ENCODE measurements at regions not wholly inside any gene's neighbourhood (a gene's known extent, or its start where the extent isn't known, plus 50 kb on each side); places are given as distances from the start of the nearest gene placed in this dataset.
"Not testable (repeated sequence)": the region's sequence is repeated elsewhere in the genome, so short reads cannot be mapped to it uniquely, and the experiment has no call there.

DNA sequence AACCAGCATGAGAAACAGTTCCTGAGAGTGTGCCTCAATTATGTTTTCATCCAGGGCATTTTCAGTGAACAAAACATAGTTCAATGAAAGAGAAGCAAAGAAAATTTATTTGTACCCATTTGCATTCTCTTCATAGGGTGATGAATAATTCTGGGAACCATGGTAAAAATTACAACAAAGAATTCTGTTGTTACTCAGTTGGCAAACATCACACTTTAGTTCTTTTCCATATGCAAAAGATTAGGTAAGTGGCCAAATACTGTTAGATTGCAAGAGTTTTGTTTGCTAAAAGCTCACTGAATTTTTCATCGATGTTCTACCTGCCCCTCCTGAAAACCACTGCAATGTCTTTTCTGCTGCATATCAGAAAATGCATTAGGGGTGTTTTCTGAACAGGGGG, 132.4 kb upstream of the RGS6 start:
- H3K4me3 ChIP-seq (ENCODE audit: low read length): no peak overlapping the region
- peak; percentile 54 for DNase-seq (ENCODE audit: low read depth)
- TF ChIP-seq, protein P1, sequence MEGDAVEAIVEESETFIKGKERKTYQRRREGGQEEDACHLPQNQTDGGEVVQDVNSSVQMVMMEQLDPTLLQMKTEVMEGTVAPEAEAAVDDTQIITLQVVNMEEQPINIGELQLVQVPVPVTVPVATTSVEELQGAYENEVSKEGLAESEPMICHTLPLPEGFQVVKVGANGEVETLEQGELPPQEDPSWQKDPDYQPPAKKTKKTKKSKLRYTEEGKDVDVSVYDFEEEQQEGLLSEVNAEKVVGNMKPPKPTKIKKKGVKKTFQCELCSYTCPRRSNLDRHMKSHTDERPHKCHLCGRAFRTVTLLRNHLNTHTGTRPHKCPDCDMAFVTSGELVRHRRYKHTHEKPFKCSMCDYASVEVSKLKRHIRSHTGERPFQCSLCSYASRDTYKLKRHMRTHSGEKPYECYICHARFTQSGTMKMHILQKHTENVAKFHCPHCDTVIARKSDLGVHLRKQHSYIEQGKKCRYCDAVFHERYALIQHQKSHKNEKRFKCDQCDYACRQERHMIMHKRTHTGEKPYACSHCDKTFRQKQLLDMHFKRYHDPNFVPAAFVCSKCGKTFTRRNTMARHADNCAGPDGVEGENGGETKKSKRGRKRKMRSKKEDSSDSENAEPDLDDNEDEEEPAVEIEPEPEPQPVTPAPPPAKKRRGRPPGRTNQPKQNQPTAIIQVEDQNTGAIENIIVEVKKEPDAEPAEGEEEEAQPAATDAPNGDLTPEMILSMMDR (conservative IDR thresholded peaks at IDR 0.05; ENCODE audit: low read length): no peak

DNA sequence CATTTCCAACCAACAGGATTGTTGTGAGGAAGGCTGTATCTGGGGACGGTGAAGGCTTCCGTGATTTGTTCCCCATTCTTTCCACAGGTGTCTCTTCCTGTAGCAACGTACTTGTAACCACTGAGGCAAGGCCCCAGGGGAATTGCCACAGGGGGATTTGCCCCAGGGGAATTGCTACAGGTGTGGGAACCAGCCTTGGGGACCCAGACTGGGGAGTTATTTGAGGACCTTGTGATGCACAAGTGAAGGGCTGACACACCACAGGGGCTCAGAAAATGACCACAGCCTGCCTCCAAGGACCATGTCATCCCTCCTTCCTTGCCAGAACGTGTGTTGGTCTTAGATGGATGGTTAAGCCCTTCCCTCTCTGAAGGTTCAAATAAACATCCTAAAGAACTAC, 131.4 kb upstream of the RGS6 start:
- no peak overlapping the region for H3K4me3 ChIP-seq (ENCODE audit: low read length)
- TF ChIP-seq, protein P1 (conservative IDR thresholded peaks at IDR 0.05; ENCODE audit: low read length): no peak
- DNase-seq (ENCODE audit: low read depth): no peak

DNA sequence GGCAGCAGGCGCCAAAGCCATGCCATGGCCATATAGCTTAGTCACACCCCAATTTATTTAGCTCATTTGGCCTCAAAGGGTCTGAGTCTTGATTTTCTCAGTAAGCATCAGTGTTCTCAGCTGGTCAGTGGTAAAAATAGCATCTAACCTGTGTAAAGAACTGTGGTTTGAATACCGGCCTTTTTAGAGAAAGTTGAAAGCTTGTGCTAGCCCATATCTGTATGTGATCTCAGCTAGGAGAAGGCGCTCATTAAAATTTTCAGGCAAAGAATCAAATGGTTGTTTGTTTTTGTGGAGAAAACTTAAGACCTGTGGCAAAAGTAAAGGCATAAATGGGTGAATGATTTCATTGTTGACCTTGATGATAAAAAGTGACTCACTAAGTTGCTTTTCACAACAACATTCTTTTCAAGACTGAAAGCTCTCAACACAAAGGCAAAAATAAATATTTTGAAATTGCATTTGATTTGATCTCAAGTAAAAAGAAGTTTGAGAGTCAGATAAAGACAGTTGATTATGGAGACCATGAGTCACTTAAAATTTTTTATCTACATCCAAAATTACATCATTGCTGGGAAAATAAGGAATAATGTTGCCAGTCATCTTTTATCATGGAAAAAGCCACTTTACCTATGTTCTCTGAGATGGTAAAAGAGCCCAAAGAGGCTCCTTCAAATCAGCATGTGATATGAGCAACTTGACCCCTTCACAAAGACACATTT, 128.5 kb upstream of the RGS6 start:
- DNase-seq (ENCODE audit: low read depth): peak; percentile 29
- TF ChIP-seq, protein P1 (conservative IDR thresholded peaks at IDR 0.05; ENCODE audit: low read length): no peak
- no peak overlapping the region for H3K4me3 ChIP-seq (ENCODE audit: low read length)

- TF ChIP-seq, protein P1 (conservative IDR thresholded peaks at IDR 0.05; ENCODE audit: low read length): no peak
- DNase-seq (ENCODE audit: low read depth): no peak
- H3K4me3 ChIP-seq (ENCODE audit: low read length): no peak overlapping the region
Observed at GRCh38 chr14:71804992-71805391, 127.2 kb upstream of the RGS6 start.

DNA sequence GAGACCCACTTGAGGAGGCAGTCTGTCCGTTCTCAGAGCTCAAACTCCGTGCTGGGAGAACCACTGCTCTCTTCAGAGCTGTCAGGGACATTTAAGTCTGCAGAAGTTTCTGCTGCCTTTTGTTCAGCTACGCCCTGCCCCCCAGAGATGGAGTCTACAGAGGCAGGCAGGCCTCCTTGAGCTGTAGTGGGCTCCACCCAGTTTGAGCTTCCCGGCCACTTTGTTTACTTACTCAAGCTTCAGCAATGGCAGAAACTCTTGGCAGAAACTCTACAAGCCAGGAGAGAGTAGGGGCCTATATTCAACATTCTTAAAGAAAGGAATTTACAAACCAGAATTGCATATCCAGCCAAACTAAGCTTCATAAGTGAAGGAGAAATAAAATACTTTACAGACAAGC, 125.2 kb upstream of the RGS6 start:
- not testable (repeated sequence) for H3K4me3 ChIP-seq (ENCODE audit: low read length)
- peak; percentile 36 for DNase-seq (ENCODE audit: low read depth)

DNA sequence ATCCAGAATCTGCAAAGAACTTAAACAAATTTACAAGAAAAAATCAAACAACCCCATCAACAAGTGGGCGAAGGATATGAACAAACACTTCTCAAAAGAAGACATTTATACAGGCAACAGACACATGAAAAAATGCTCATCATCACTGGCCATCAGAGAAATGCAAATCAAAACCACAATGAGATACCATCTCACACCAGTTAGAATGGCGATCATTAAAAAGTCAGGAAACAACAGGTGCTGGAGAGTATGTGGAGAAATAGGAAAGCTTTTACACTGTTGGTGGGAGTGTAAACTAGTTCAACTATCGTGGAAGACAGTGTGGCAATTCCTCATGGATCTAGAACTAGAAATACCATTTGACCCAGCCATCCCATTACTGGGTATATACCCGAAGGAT, 121.4 kb upstream of the RGS6 start:
- not testable (repeated sequence) for DNase-seq (ENCODE audit: low read depth); H3K4me3 ChIP-seq (ENCODE audit: low read length)

DNA sequence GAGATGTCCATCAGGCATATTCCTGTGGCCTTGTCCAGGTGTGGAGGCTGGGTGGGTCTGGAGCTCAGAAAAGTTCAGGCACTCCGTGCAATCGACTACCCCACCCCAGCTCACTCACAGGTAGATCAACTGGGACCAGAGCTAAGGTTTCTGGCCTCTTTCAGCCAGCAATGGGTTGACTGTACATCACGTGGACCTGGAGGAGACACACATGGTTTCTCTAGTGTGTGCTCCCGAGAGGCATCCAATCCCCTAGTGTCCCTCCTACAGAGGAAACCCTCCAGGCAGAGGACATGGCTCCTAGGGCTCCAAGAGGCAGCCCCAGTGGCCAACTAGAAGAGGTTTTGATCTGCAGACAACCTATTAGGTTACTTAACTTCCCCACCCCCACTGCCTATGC, 119.5 kb upstream of the RGS6 start:
- H3K4me3 ChIP-seq (ENCODE audit: low read length): no peak overlapping the region
- no peak for DNase-seq (ENCODE audit: low read depth)
- TF ChIP-seq, protein P1 (conservative IDR thresholded peaks at IDR 0.05; ENCODE audit: low read length): no peak

- H3K4me3 ChIP-seq (ENCODE audit: low read length): no peak overlapping the region
- TF ChIP-seq, protein P1 (conservative IDR thresholded peaks at IDR 0.05; ENCODE audit: low read length): no peak
- DNase-seq (ENCODE audit: low read depth): no peak
Observed at GRCh38 chr14:71815110-71815509, 117.1 kb upstream of the RGS6 start.
